Liver (tissue), 8 donors: ENCODE measurements at regions not wholly inside any gene's neighbourhood (a gene's known extent, or its start where the extent isn't known, plus 50 kb on each side); places are given as distances from the start of the nearest gene placed in this dataset.

Experiments
- DNase-seq: peaks from one replicate; pipeline ENCODE4 v3.0.0-alpha.2; 2017; ENCODE audit warnings: low spot score
- H3K27ac ChIP-seq, 2 donors: one replicate each; pipeline ENCODE4 v1.7.0; 2013; ENCODE audit warnings: inconsistent platforms in 2 of 2, low read length in 2 of 2, control low read depth in 1 of 2, low read depth in 1 of 2, mild to moderate bottlenecking in 1 of 2
- H3K27me3 ChIP-seq, 4 donors: one replicate each; pipeline versions ENCODE4 v1.6.1 to v1.7.0; 2013; ENCODE audit warnings: low read length in 3 of 4, inconsistent platforms in 1 of 4, mild to moderate bottlenecking in 1 of 4, moderate library complexity in 1 of 4; ENCODE audit not compliant: control insufficient read depth in 4 of 4, insufficient read depth in 4 of 4
- H3K36me3 ChIP-seq, 4 donors: one replicate each; pipeline versions ENCODE4 v1.6.1 to v1.7.0; 2013; ENCODE audit warnings: low read length in 3 of 4, mild to moderate bottlenecking in 3 of 4, low read depth in 1 of 4, moderate library complexity in 1 of 4; ENCODE audit not compliant: control insufficient read depth in 4 of 4, insufficient read depth in 3 of 4
- H3K4me1 ChIP-seq, 4 donors: one replicate each; pipeline versions ENCODE4 v1.6.1 to v1.7.0; 2013; ENCODE audit warnings: low read length in 3 of 4, mild to moderate bottlenecking in 3 of 4, moderate library complexity in 1 of 4; ENCODE audit not compliant: control insufficient read depth in 4 of 4, insufficient read depth in 4 of 4
- H3K4me3 ChIP-seq, 3 donors: one replicate each; pipeline versions ENCODE4 v1.6.1 to v1.7.0; 2013; ENCODE audit warnings: low read length in 3 of 3, control low read depth in 1 of 3, low read depth in 1 of 3, mild to moderate bottlenecking in 1 of 3
- H3K9ac ChIP-seq, 2 donors: one replicate each; pipeline ENCODE4 v1.7.0; 2013; ENCODE audit warnings: low read length in 2 of 2, mild to moderate bottlenecking in 2 of 2, moderate library complexity in 2 of 2, control low read depth in 1 of 2, low read depth in 1 of 2
- H3K9me3 ChIP-seq, 4 donors: one replicate each; pipeline versions ENCODE4 v1.6.1 to v1.7.0; 2013; ENCODE audit warnings: low read length in 3 of 4; ENCODE audit not compliant: control insufficient read depth in 4 of 4
- CTCF ChIP-seq: fragments of 150-350 bp; IDR thresholded peaks from 2 replicates; pipeline ENCODE4 v1.5.1; 2017; ENCODE audit warnings: improper control_type of control experiment, low read depth, low read length; ENCODE audit not compliant: missing input control
- EGR1 ChIP-seq, 2 donors: IDR thresholded peaks; 2 replicates each; pipeline ENCODE4 v1.6.1; 2016 to 2018; ENCODE audit warnings: antibody characterized with exemption in 2 of 2, low read depth in 2 of 2
- FOXA1 ChIP-seq: IDR thresholded peaks from 2 replicates; pipeline ENCODE4 v1.6.1; 2016; ENCODE audit warnings: antibody characterized with exemption
- FOXA2 ChIP-seq: IDR thresholded peaks from 2 replicates; pipeline ENCODE4 v1.6.1; 2016; ENCODE audit warnings: antibody characterized with exemption
- GABPA ChIP-seq, 2 donors: IDR thresholded peaks in 1 of 2; conservative IDR thresholded peaks in 1 of 2; 2 replicates each; pipeline ENCODE4 v1.6.1; 2016; ENCODE audit warnings: antibody characterized with exemption in 2 of 2, mild to moderate bottlenecking in 1 of 2, moderate library complexity in 1 of 2
- HNF4A ChIP-seq, 2 donors: conservative IDR thresholded peaks; 2 replicates each; pipeline ENCODE4 v1.6.1; 2016; ENCODE audit warnings: antibody characterized with exemption in 2 of 2, mild to moderate bottlenecking in 2 of 2
- HNF4G ChIP-seq: IDR thresholded peaks from 2 replicates; pipeline ENCODE4 v1.6.1; 2016; ENCODE audit warnings: antibody characterized with exemption
- JUND ChIP-seq, 2 donors: IDR thresholded peaks; 2 replicates each; pipeline ENCODE4 v1.6.1; 2016; ENCODE audit warnings: antibody characterized with exemption in 2 of 2
- MAX ChIP-seq: IDR thresholded peaks from 2 replicates; pipeline ENCODE4 v1.6.1; 2016; ENCODE audit warnings: antibody characterized with exemption
- NR2F2 ChIP-seq: IDR thresholded peaks from 2 replicates; pipeline ENCODE4 v1.6.1; 2016; ENCODE audit warnings: antibody characterized with exemption
- RAD21 ChIP-seq, 2 donors: IDR thresholded peaks; 2 replicates each; pipeline ENCODE4 v1.6.1; 2016; ENCODE audit warnings: antibody characterized with exemption in 2 of 2, mild to moderate bottlenecking in 2 of 2
- RXRA ChIP-seq, 2 donors: IDR thresholded peaks; 2 replicates each; pipeline ENCODE4 v1.6.1; 2017 to 2018; ENCODE audit warnings: antibody characterized with exemption in 2 of 2, mild to moderate bottlenecking in 1 of 2
- SP1 ChIP-seq: IDR thresholded peaks from 2 replicates; pipeline ENCODE4 v1.6.1; 2018; ENCODE audit warnings: antibody characterized with exemption, mild to moderate bottlenecking
- TAF1 ChIP-seq: conservative IDR thresholded peaks from 2 replicates; pipeline ENCODE4 v1.6.1; 2016; ENCODE audit warnings: antibody characterized with exemption, mild to moderate bottlenecking
- YY1 ChIP-seq: IDR thresholded peaks from 2 replicates; pipeline ENCODE4 v1.6.1; 2016; ENCODE audit warnings: antibody characterized with exemption, mild to moderate bottlenecking
- WGBS: extraction: QIAGEN DNeasy Blood & Tissue Kit; methylation state at CpG from one replicate; pipeline ENCODE4 v1.1.7; 2013; 5-methylcytosine and 5-hydroxymethylcytosine counted together
- TF ChIP-seq, protein P1 (sequence below): IDR thresholded peaks from 2 replicates; pipeline ENCODE4 v1.6.1; 2016; ENCODE audit warnings: antibody characterized with exemption
- TF ChIP-seq, protein P2 (sequence below): IDR thresholded peaks from 2 replicates; pipeline ENCODE4 v1.6.1; 2016; ENCODE audit warnings: antibody characterized with exemption, mild to moderate bottlenecking
- TF ChIP-seq, protein P3 (sequence below): IDR thresholded peaks from 2 replicates; pipeline ENCODE4 v1.6.1; 2016; ENCODE audit warnings: antibody characterized with exemption
- donor health status: healthy.
- donor health status: healthy.
- donor health status: healthy.
- donor health status: healthy.
- donor health status: healthy.

DNA sequence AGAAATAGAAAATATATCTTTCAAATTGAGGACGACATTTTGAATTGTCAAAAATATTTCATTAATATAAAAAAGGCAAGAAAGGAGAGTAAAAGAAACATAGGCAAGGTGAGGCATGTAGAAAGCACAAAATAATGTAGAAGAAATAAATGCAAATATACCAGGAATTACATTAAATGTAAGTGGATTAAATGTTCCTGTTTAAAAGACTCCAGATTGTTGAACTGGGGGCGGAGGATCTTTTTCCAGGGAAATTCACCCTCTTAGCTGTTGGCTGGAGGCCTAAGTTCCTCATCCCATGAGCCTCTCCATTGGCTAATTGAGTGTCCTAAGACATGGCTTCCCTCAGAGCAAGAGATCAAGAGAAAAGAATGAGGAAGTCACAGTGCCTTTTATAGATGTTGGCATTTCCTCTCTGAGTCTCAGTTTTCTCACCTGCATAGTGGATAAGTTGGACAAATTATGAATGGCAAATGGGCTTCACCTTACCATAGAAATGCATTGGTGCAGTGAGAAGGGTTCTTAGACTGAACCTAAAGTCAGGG is 147.4 kb upstream of the SMAD3 start:
- Histone ChIP-seq H3K4me1 (no peaks in the 10 kb centered on the region), H3K9ac (no peak overlapping the region), H3K36me3 (no peaks in the 10 kb centered on the region), H3K27ac (no peak overlapping the region), H3K9me3 (peaks cover 0 to 5% (median 3%) of the 10 kb centered on the region in 4 donors), H3K4me3 (no peak overlapping the region), H3K27me3 (no peaks in the 10 kb centered on the region)
- TF ChIP-seq, protein P1, sequence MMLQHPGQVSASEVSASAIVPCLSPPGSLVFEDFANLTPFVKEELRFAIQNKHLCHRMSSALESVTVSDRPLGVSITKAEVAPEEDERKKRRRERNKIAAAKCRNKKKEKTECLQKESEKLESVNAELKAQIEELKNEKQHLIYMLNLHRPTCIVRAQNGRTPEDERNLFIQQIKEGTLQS: no peak
- TF ChIP-seq FOXA2 (no peak), RAD21 (IDR thresholded peaks at IDR 0.05) (no peak), YY1 (no peak), CTCF (no peak), TAF1 (no peak), RXRA (IDR thresholded peaks at IDR 0.05) (no peak), JUND (IDR thresholded peaks at IDR 0.05) (no peak), GABPA (IDR thresholded peaks at IDR 0.05 in 1 of 2, conservative IDR thresholded peaks at IDR 0.05 in 1 of 2) (no peak), SP1 (no peak), NR2F2 (no peak), FOXA1 (no peak), EGR1 (IDR thresholded peaks at IDR 0.05; ENCODE audit: low read depth in 2 of 2) (no peak), HNF4A (conservative IDR thresholded peaks at IDR 0.05) (no peak)
- TF ChIP-seq, protein P2, sequence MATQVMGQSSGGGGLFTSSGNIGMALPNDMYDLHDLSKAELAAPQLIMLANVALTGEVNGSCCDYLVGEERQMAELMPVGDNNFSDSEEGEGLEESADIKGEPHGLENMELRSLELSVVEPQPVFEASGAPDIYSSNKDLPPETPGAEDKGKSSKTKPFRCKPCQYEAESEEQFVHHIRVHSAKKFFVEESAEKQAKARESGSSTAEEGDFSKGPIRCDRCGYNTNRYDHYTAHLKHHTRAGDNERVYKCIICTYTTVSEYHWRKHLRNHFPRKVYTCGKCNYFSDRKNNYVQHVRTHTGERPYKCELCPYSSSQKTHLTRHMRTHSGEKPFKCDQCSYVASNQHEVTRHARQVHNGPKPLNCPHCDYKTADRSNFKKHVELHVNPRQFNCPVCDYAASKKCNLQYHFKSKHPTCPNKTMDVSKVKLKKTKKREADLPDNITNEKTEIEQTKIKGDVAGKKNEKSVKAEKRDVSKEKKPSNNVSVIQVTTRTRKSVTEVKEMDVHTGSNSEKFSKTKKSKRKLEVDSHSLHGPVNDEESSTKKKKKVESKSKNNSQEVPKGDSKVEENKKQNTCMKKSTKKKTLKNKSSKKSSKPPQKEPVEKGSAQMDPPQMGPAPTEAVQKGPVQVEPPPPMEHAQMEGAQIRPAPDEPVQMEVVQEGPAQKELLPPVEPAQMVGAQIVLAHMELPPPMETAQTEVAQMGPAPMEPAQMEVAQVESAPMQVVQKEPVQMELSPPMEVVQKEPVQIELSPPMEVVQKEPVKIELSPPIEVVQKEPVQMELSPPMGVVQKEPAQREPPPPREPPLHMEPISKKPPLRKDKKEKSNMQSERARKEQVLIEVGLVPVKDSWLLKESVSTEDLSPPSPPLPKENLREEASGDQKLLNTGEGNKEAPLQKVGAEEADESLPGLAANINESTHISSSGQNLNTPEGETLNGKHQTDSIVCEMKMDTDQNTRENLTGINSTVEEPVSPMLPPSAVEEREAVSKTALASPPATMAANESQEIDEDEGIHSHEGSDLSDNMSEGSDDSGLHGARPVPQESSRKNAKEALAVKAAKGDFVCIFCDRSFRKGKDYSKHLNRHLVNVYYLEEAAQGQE: no peak
- WGBS: 94% methylated on average over 2 of the region's 2 CpGs
- no peak for DNase-seq

DNA sequence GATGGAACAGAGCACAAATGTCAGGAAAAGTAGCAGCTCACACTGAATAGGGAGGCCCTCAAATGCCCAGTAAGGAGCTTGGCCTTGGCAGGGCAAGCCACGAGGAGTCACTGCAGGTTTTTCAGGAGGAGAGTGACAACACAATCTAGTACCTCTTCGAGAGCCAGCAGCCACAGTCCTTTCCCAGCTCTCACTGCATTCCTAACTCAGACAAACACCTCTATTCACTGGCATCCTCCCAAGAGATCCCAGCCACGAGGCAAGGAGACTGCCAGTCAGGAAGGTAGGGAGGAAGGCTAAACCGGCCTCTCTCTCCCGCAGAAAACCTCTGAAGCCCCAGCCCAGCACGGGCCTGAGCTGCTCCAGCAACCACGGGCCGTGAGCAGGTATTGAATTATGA is 146.0 kb upstream of the SMAD3 start:
- no peak overlapping the region for H3K9ac ChIP-seq
- H3K27ac ChIP-seq: no peak overlapping the region
- H3K4me1 ChIP-seq: no peaks in the 10 kb centered on the region
- H3K9me3 ChIP-seq: peaks cover 0 to 5% (median 3%) of the 10 kb centered on the region in 4 donors
- no peak overlapping the region for H3K4me3 ChIP-seq
- H3K27me3 ChIP-seq: peaks cover 0 to 2% (median 0%) of the 10 kb centered on the region in 4 donors
- DNase-seq: no peak
- 65% methylated on average over 8 of the region's 8 CpGs for WGBS
- H3K36me3 ChIP-seq: no peaks in the 10 kb centered on the region
- TF ChIP-seq SP1 (no peak), HNF4G (no peak), CTCF (no peak), FOXA1 (no peak), MAX (no peak), RAD21 (IDR thresholded peaks at IDR 0.05) (no peak), FOXA2 (no peak), RXRA (IDR thresholded peaks at IDR 0.05) (no peak), EGR1 (IDR thresholded peaks at IDR 0.05; ENCODE audit: low read depth in 2 of 2) (no peak), HNF4A (conservative IDR thresholded peaks at IDR 0.05) (no peak), JUND (IDR thresholded peaks at IDR 0.05) (no peak), TAF1 (no peak), NR2F2 (no peak)
- TF ChIP-seq, protein P1: no peak
- TF ChIP-seq, protein P3, sequence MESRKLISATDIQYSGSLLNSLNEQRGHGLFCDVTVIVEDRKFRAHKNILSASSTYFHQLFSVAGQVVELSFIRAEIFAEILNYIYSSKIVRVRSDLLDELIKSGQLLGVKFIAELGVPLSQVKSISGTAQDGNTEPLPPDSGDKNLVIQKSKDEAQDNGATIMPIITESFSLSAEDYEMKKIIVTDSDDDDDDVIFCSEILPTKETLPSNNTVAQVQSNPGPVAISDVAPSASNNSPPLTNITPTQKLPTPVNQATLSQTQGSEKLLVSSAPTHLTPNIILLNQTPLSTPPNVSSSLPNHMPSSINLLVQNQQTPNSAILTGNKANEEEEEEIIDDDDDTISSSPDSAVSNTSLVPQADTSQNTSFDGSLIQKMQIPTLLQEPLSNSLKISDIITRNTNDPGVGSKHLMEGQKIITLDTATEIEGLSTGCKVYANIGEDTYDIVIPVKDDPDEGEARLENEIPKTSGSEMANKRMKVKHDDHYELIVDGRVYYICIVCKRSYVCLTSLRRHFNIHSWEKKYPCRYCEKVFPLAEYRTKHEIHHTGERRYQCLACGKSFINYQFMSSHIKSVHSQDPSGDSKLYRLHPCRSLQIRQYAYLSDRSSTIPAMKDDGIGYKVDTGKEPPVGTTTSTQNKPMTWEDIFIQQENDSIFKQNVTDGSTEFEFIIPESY: no peak
